ENCODE measurements at regions not wholly inside any gene's neighbourhood (a gene's known extent, or its start where the extent isn't known, plus 50 kb on each side); places are given as distances from the start of the nearest gene placed in this dataset.

DNA sequence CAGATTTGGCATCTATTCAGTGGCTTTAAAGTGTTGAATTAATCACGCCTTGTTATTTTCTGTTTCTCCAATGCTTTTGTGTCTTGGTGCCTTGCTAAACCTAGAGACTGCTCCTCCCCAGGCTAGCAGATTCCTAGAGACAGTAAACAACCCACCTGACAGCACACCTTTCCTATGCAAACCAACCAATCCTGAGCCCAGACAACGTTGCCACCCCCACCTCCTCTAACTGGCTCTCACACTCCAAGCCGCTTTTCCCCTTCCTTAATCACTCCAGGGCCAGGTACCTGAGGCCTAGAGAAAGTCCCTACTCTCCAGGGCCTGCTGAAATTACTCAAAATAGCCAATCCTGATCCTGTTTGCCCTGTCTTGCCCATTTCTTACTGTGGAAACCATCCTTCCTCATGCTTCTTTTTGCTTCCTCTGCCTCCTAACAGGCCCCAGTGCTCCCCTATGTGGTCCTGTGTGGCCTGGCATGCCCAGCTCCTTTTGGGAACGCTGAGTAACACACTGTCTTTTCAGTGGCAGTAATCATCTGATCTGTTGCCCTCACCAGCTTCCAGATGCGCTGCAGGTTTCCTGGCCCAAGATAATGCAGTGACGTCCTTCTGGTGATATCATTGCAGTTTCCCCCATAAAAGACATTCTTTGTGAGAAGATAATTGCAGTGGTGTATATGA, 53.4 kb downstream of the GAS1 start:
- H3K36me3 ChIP-seq: no peaks in the 10 kb centered on the region
- no peak overlapping the region for H3K4me3 ChIP-seq
- no peaks in the 10 kb centered on the region for H3K9me3 ChIP-seq (replicated peaks)
- no peaks in the 10 kb centered on the region for H3K27me3 ChIP-seq (replicated peaks)
- 0 out of 2 replicates have a peak, but pooled peaks cover 3% of the 10 kb centered on the region for H3K4me1 ChIP-seq (replicated peaks)
- no peak for DNase-seq (ENCODE audit: low read depth in 1 of 2, low spot score in 2 of 2)
- H3K27ac ChIP-seq: no peak overlapping the region

DNA sequence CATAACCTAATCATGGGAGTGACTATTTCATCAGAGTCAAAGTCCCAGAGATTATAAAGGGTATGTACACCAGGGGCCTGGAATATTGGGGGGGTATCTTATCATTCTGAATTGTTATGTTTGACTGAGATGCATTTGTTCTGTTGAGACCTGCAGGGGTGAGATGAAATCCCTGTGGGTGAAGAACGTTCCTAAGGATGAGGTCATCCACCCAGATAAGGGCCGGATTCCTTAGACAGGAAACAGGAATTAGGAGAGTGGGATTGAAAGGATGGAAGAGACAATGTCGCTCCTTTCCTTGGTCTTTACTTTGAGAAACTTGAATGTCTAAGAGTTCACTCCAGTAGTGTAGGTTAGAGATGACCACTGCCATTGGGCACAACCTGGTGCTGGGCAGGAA, 54.7 kb downstream of the GAS1 start:
- Histone ChIP-seq H3K27ac (no peak overlapping the region), H3K4me3 (no peak overlapping the region), H3K36me3 (no peaks in the 10 kb centered on the region), H3K27me3 (replicated peaks) (no peaks in the 10 kb centered on the region), H3K4me1 (replicated peaks) (0 out of 2 replicates have a peak, but pooled peaks cover 3% of the 10 kb centered on the region), H3K9me3 (replicated peaks) (no peaks in the 10 kb centered on the region)
- no peak for DNase-seq (ENCODE audit: low read depth in 1 of 2, low spot score in 2 of 2)

DNA sequence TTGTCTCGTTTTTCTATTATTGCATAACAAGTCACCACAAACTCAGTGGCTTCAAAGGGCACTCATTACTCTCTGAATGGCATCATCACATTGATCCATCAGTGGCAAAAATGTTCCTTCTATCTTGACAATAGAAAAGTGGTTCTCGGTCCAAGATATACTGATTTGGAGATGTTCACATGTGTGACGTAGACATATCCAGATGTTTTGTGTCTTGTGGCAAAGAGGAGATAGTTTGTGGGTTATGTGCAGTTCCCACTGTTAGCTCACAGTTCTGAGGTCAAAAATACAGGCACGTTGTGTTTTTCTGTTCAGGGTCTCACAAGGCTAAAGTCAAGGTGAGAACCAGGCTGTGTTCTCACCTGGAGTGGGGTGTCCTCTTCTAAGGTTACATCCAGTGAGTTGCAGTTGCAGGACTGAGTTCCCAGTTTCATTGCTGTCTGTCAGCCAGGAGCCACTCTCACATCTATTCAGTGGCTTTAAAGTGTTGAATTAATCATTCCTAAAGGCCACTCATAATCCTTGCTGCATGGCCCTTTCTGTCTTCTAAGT, 55.3 kb downstream of the GAS1 start:
- Histone ChIP-seq H3K4me3 (no peak overlapping the region), H3K4me1 (replicated peaks) (0 out of 2 replicates have a peak, but pooled peaks cover 3% of the 10 kb centered on the region), H3K27ac (no peak overlapping the region), H3K9me3 (replicated peaks) (no peaks in the 10 kb centered on the region), H3K36me3 (no peaks in the 10 kb centered on the region), H3K27me3 (replicated peaks) (no peaks in the 10 kb centered on the region)
- no peak for DNase-seq (ENCODE audit: low read depth in 1 of 2, low spot score in 2 of 2)

GRCh38 chr9:86891091-86891490, 56.2 kb downstream of the GAS1 start:
- no peak overlapping the region for H3K27ac ChIP-seq
- no peak overlapping the region for H3K4me3 ChIP-seq
- no peaks in the 10 kb centered on the region for H3K9me3 ChIP-seq (replicated peaks)
- 0 out of 2 replicates have a peak, but pooled peaks cover 3% of the 10 kb centered on the region for H3K4me1 ChIP-seq (replicated peaks)
- H3K36me3 ChIP-seq: no peaks in the 10 kb centered on the region
- H3K27me3 ChIP-seq (replicated peaks): no peaks in the 10 kb centered on the region
- no peak for DNase-seq (ENCODE audit: low read depth in 1 of 2, low spot score in 2 of 2)

- H3K4me1 ChIP-seq (replicated peaks): no peaks in the 10 kb centered on the region
- no peaks in the 10 kb centered on the region for H3K9me3 ChIP-seq (replicated peaks)
- H3K27ac ChIP-seq: no peak overlapping the region
- no peaks in the 10 kb centered on the region; the same call in 1 of the 2 replicates for H3K27me3 ChIP-seq (replicated peaks)
- no peak for DNase-seq (ENCODE audit: low read depth in 1 of 2, low spot score in 2 of 2)
- H3K4me3 ChIP-seq: no peak overlapping the region
- no peaks in the 10 kb centered on the region for H3K36me3 ChIP-seq
Measured at GRCh38 chr9:86885232-86885631, 62.1 kb downstream of the GAS1 start.

DNA sequence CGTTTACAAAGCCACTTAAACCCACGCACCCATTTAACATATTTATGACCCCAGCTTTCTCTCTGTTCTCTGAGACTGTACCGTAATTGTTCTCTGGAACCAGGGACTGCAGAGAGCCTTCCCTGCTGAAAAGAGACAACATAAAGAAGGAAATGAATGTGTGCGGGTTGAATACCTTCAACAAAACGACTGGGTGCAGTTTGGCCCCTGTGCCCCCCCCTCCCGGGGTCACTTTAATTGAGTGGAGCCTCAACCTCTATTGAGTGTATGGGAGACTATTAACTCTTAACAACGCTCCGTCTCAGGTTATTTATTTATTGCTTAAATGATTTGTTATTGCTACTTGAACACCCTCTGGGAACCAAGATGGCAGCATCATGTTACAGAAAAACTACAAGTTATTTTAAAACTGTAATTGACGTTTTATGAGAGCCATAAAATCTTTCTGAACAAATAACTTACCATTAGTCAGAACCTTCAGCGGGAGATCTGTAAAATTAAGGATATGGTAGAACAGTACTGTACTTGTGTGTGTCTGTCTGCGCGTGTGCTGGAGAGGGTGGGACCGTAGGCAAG, 70.6 kb downstream of the GAS1 start:
- Histone ChIP-seq H3K27ac (no peak overlapping the region), H3K4me3 (no peak overlapping the region), H3K9me3 (replicated peaks) (no peaks in the 10 kb centered on the region)

GRCh38 chr9:86868616-86869015, 78.7 kb downstream of the GAS1 start:
- no peaks in the 10 kb centered on the region for H3K36me3 ChIP-seq
- no peaks in the 10 kb centered on the region for H3K4me1 ChIP-seq (replicated peaks)
- H3K27me3 ChIP-seq (replicated peaks): no peaks in the 10 kb centered on the region
- DNase-seq (ENCODE audit: low read depth in 1 of 2, low spot score in 2 of 2): no peak
- H3K4me3 ChIP-seq: no peak overlapping the region
- no peak overlapping the region for H3K27ac ChIP-seq
- no peaks in the 10 kb centered on the region for H3K9me3 ChIP-seq (replicated peaks)

More for the DNA sequence above, 70.6 kb downstream of the GAS1 start:
- no peaks in the 10 kb centered on the region for H3K4me1 ChIP-seq (replicated peaks)
- H3K36me3 ChIP-seq: no peaks in the 10 kb centered on the region
- no peak for DNase-seq (ENCODE audit: low read depth in 1 of 2, low spot score in 2 of 2)
- no peaks in the 10 kb centered on the region for H3K27me3 ChIP-seq (replicated peaks)

DNA sequence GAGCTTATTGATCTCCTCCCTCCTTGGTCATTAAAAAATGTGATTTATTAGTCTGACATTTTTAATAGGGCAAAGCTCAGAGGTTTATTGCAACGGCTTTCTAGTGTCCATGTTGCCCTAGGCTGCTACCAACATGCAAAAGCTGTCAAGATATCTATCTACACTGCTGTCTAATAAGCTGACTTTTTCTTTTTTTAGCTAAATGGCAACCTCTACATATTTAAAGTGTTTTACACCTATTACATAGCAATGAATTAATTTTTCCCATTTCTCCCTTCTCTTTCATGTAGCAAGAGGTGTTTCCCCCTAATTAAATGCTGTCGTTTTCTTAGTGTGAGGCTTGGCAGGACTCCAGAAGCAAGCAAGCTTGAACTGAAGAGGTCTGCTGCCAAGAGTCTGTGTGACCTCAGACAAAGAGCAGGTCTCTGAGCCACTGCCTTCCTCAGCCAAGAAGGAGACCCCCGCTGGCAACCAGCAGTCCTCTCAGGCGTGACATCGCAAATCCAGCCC, 79.4 kb downstream of the GAS1 start:
- Histone ChIP-seq H3K9me3 (replicated peaks) (no peaks in the 10 kb centered on the region), H3K4me3 (no peak overlapping the region), H3K27me3 (replicated peaks) (no peaks in the 10 kb centered on the region), H3K27ac (no peak overlapping the region), H3K36me3 (no peaks in the 10 kb centered on the region), H3K4me1 (replicated peaks) (no peaks in the 10 kb centered on the region)
- no peak for DNase-seq (ENCODE audit: low read depth in 1 of 2, low spot score in 2 of 2)

DNA sequence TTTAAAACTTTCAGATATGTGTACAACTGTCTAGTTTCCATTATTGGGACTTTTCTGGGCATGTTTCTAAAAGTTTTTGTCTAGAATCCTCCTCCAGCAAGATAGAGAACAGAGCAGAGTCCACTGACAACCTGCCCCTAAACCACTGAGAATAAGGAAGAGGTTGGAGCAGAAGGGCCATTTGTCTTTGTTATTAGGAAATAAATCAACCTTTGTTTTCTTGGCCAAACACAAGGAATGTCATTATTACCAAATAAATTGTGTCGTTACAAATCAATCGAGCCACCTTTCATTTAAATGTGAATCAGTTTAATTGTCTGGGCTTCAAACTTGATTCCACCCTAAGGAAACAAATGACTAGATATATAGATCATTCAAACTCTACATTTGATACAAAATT, 81.4 kb downstream of the GAS1 start:
- no peaks in the 10 kb centered on the region for H3K27me3 ChIP-seq (replicated peaks)
- H3K27ac ChIP-seq: no peak overlapping the region
- no peaks in the 10 kb centered on the region for H3K4me1 ChIP-seq (replicated peaks)
- H3K36me3 ChIP-seq: no peaks in the 10 kb centered on the region
- H3K9me3 ChIP-seq (replicated peaks): no peaks in the 10 kb centered on the region
- no peak overlapping the region for H3K4me3 ChIP-seq
- DNase-seq (ENCODE audit: low read depth in 1 of 2, low spot score in 2 of 2): no peak

GRCh38 chr9:86860006-86860405, 87.3 kb downstream of the GAS1 start:
- Histone ChIP-seq H3K4me1 (replicated peaks) (no peaks in the 10 kb centered on the region), H3K4me3 (no peak overlapping the region), H3K36me3 (no peaks in the 10 kb centered on the region), H3K27ac (no peak overlapping the region), H3K27me3 (replicated peaks) (no peaks in the 10 kb centered on the region), H3K9me3 (replicated peaks) (no peaks in the 10 kb centered on the region)
- DNase-seq (ENCODE audit: low read depth in 1 of 2, low spot score in 2 of 2): no peak

- Histone ChIP-seq H3K27me3 (replicated peaks) (no peaks in the 10 kb centered on the region), H3K27ac (no peak overlapping the region), H3K4me1 (replicated peaks) (no peaks in the 10 kb centered on the region), H3K9me3 (replicated peaks) (no peaks in the 10 kb centered on the region), H3K36me3 (no peaks in the 10 kb centered on the region), H3K4me3 (no peak overlapping the region)
- no peak for DNase-seq (ENCODE audit: low read depth in 1 of 2, low spot score in 2 of 2)
Measured at GRCh38 chr9:86859056-86859455, 88.2 kb downstream of the GAS1 start.

- Histone ChIP-seq H3K4me1 (replicated peaks) (no peaks in the 10 kb centered on the region), H3K36me3 (no peaks in the 10 kb centered on the region), H3K9me3 (replicated peaks) (0 out of 2 replicates have a peak, but pooled peaks cover 1% of the 10 kb centered on the region), H3K27ac (no peak overlapping the region), H3K27me3 (replicated peaks) (no peaks in the 10 kb centered on the region), H3K4me3 (no peak overlapping the region)
- DNase-seq (ENCODE audit: low read depth in 1 of 2, low spot score in 2 of 2): no peak
Measured at GRCh38 chr9:86858009-86858408, 89.3 kb downstream of the GAS1 start.

DNA sequence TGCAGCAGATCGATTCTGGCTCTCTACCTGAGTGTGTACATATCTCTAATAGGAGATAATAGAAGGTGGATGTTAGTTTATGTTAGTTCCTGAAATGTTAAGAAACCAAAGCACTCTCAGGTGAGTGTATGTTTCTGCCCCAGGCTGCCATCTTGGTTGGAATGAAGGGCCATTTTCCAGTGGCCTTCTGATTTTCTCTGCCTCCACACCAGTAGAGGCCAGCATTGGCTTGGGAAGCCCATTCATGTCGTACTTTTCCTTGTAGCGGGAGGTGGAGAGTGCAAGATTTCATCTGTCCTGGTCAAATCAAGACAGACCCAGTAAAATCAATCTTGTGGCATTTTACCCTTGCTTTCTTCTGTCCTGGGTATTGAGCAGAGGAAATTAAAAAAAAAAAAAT, 91.0 kb downstream of the GAS1 start:
- Histone ChIP-seq H3K27ac (no peak overlapping the region), H3K9me3 (replicated peaks) (0 out of 2 replicates have a peak, but pooled peaks cover 2% of the 10 kb centered on the region), H3K4me1 (replicated peaks) (no peaks in the 10 kb centered on the region), H3K4me3 (no peak overlapping the region), H3K27me3 (replicated peaks) (no peaks in the 10 kb centered on the region), H3K36me3 (no peaks in the 10 kb centered on the region)
- DNase-seq (ENCODE audit: low read depth in 1 of 2, low spot score in 2 of 2): no peak

DNA sequence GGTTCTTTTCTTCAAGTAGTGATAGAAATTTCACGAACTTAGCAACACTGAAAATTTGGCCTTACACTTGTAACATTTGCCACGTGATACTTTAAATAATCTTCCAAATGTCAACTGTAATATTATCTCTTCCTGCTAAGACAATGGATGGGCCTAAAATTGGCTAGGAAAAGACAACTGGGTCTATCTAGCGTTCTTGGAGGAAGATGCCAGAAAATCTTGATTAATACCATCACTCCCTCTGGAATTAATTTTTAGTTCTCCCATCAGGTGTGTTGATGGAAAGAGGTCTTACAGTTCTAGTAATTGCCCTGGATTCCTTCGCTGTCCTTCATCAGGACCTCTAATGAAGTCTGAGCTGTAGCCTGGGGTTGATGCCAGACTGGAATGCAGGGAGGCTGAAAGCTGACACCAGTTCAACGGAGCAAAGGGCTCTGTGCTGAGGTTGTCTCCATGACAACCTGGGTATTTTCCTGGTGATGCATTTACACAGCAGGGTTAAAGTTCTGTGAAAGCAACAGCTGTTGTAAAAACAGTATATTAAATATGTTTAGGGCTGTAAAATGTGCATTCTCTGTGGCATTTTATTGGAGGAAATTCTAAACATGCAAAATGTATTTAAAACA, 92.3 kb downstream of the GAS1 start:
- H3K4me3 ChIP-seq: no peak overlapping the region
- no peak overlapping the region for H3K27ac ChIP-seq
- H3K27me3 ChIP-seq (replicated peaks): no peaks in the 10 kb centered on the region
- 0 out of 2 replicates have a peak, but pooled peaks cover 2% of the 10 kb centered on the region for H3K9me3 ChIP-seq (replicated peaks)
- H3K4me1 ChIP-seq (replicated peaks): no peaks in the 10 kb centered on the region
- H3K36me3 ChIP-seq: no peaks in the 10 kb centered on the region
- no peak for DNase-seq (ENCODE audit: low read depth in 1 of 2, low spot score in 2 of 2)
